ENCODE measurements at regions not wholly inside any gene's neighbourhood (a gene's known extent, or its start where the extent isn't known, plus 50 kb on each side); places are given as distances from the start of the nearest gene placed in this dataset.
A peak's percentile ranks its signal among the peaks of the same experiment; 100 is the strongest.

DNA sequence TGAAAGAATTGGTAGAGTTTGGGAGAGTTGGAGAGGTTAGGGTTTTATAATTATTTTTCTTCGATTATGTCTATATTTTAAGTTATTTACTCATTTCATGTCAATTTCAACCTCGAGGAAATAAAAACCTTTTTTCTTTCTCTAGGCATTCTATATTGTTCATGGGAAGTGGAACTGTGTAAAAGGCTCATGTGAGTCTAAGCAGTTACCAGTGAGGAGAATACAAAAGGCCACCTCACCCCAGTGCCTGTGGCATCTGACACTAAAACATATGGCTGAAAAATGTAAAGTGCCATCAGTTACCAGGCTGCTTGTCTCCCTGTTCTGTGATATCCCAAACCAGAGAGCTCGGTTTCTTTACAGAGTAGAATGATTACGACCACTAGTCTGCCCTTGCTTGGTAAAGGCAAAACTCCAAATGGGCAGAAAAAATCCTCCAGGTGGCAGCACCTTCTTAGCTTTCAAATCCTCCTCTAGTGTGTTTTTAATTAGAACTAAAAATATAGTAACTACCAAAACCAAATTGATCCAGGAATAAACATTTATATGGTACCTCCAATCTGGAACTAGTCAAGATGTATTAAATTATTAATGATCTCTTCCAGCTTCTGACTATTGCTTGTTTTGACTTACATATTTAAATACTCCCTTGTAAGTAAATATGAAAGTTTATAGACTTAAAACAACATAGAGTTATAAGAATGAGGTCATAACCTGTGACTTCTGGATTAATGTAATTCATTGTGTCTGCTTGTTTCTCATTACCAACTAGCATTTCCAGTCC lies 122.6 kb upstream of the MCHR2 start:
- no peak for DNase-seq
- Histone ChIP-seq H3K27ac (replicated peaks) (no peak overlapping the region), H3K27me3 (ENCODE audit: low read depth) (peaks cover 35% of the 10 kb centered on the region), H3K4me3 (no peak overlapping the region), H3K4me1 (no peaks in the 10 kb centered on the region), H3K36me3 (no peaks in the 10 kb centered on the region), H3K9me3 (replicated peaks) (no peaks in the 10 kb centered on the region)
- intact Hi-C loops (cut with micrococcal nuclease), result loop anchor here (5.0 kb wide), 1 partner anchor 361 kb away; no protein-coding TSS in a partner anchor
- TF ChIP-seq, protein P1, sequence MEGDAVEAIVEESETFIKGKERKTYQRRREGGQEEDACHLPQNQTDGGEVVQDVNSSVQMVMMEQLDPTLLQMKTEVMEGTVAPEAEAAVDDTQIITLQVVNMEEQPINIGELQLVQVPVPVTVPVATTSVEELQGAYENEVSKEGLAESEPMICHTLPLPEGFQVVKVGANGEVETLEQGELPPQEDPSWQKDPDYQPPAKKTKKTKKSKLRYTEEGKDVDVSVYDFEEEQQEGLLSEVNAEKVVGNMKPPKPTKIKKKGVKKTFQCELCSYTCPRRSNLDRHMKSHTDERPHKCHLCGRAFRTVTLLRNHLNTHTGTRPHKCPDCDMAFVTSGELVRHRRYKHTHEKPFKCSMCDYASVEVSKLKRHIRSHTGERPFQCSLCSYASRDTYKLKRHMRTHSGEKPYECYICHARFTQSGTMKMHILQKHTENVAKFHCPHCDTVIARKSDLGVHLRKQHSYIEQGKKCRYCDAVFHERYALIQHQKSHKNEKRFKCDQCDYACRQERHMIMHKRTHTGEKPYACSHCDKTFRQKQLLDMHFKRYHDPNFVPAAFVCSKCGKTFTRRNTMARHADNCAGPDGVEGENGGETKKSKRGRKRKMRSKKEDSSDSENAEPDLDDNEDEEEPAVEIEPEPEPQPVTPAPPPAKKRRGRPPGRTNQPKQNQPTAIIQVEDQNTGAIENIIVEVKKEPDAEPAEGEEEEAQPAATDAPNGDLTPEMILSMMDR (IDR thresholded peaks at IDR 0.05; ENCODE audit: borderline replicate concordance), result peak; percentile 69

DNA sequence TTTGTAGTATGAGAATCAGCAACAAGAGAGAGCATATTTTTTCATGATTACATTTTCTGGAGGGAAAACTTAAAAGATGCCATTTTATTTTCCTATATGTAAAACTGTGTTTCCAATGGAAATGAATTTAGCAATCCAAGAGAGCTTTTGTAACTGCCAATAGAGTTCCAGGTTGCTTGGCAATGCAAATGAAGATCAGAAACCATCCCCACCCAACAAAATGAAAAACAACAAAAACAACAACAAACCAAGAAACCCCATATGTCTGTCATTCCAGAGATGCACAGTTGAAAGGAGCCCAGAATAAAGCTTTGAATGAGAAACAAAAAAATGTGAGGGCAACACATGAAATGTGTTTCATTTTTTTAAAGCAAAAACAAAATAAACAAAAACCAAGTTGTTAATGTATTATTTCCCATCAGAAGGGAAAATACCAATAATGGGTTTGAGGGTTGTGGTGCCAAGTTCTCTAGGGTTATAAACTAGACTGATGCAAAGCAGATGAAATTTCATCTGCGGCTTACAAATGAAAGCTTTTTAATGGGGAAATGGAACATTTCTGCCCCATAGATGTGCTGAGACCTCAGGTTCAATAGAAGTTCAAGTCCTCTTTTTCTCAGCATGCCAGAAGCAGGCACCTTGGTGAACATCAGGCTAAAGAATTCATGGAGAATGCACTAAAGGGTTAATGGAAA lies 121.5 kb upstream of the MCHR2 start:
- no peak overlapping the region for H3K4me3 ChIP-seq
- H3K27me3 ChIP-seq (ENCODE audit: low read depth), result peaks cover 35% of the 10 kb centered on the region
- TF ChIP-seq, protein P1 (IDR thresholded peaks at IDR 0.05; ENCODE audit: borderline replicate concordance), result no peak
- intact Hi-C loops (cut with micrococcal nuclease), result loop anchor here (5.0 kb wide), 1 partner anchor 362 kb away; no protein-coding TSS in a partner anchor
- no peak overlapping the region for H3K27ac ChIP-seq (replicated peaks)
- no peak for DNase-seq
- H3K4me1 ChIP-seq, result no peaks in the 10 kb centered on the region
- H3K9me3 ChIP-seq (replicated peaks), result no peaks in the 10 kb centered on the region
- no peaks in the 10 kb centered on the region for H3K36me3 ChIP-seq

DNA sequence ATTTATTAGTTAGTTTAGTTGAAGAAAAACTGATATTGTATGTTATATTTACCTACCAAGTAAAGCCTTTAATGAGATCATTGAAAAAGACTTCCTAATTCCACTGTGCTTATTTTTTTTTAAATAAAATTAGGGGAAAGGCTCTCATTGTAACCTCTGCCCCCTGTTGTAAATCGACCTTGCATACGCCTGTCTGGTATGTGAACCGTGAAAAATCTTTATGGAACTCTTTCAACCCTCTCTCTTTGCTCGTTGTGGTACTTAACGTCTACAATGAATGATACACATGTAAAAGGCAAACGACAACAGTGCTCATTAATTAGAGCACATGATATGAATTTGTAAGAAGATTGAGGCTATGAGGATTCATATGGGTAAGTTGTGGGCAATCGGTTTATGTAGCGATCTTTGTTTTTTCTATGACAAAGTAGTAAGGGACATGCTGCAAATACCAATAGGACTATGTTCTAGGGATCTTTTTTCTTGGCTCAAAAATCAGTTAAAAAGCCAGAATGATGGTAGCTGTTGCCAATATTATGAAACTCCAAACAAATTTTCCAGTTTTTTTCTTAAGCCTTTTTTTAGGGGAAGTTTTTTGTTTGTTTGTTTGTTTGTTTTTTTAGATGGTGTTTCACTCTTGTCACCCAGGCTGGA lies 119.0 kb upstream of the MCHR2 start:
- no peaks in the 10 kb centered on the region for H3K36me3 ChIP-seq
- no peak overlapping the region for H3K27ac ChIP-seq (replicated peaks)
- H3K9me3 ChIP-seq (replicated peaks), result no peaks in the 10 kb centered on the region
- H3K4me3 ChIP-seq, result no peak overlapping the region
- TF ChIP-seq, protein P1 (IDR thresholded peaks at IDR 0.05; ENCODE audit: borderline replicate concordance), result no peak
- no peaks in the 10 kb centered on the region for H3K4me1 ChIP-seq
- intact Hi-C loops (cut with micrococcal nuclease), result no loop called here
- peaks cover 41% of the 10 kb centered on the region for H3K27me3 ChIP-seq (ENCODE audit: low read depth)
- no peak for DNase-seq

DNA sequence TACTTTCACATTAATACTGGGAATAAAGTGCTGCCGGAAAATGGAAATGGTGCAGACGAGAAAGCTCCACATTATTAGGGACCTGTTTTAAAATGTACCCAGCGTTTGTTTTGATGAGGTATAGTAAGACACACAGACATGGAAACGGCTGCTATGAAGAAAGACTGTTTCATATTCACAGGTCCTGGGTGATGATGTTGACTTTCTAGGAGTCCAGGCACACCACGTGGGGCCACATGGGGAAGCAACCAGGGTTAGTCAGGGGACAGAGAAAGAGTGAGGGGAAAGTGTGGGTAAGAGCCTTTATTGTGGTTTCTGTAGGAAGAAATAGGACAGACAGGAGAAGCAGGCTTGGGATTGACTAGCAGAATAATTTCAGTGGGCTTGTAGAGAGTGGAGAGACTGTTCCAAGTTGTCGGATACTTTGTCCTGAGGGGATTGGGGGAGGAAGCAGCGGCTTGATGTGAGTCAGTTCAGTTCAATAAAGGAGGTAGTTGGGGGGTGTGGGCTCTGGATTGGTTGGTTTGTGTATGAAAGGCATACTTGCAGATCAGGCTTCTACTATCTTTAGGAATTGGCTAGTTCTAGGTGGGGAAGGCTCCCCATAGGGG lies 112.0 kb upstream of the MCHR2 start:
- H3K9me3 ChIP-seq (replicated peaks), result no peaks in the 10 kb centered on the region
- H3K4me1 ChIP-seq, result no peaks in the 10 kb centered on the region
- intact Hi-C loops (cut with micrococcal nuclease), result no loop called here
- H3K4me3 ChIP-seq, result no peak overlapping the region
- peaks cover 54% of the 10 kb centered on the region for H3K27me3 ChIP-seq (ENCODE audit: low read depth)
- no peak for DNase-seq
- TF ChIP-seq, protein P1 (IDR thresholded peaks at IDR 0.05; ENCODE audit: borderline replicate concordance), result no peak
- H3K27ac ChIP-seq (replicated peaks), result no peak overlapping the region
- no peaks in the 10 kb centered on the region for H3K36me3 ChIP-seq

GRCh38 chr6:100105138-100105537 lies 111.1 kb upstream of the MCHR2 start:
- intact Hi-C loops (cut with micrococcal nuclease), result no loop called here
- no peak for DNase-seq
- no peaks in the 10 kb centered on the region for H3K4me1 ChIP-seq

More at GRCh38 chr6:100105138-100105537, 111.1 kb upstream of the MCHR2 start:
- TF ChIP-seq, protein P1 (IDR thresholded peaks at IDR 0.05; ENCODE audit: borderline replicate concordance), result no peak
- Histone ChIP-seq H3K27ac (replicated peaks) (no peak overlapping the region), H3K27me3 (ENCODE audit: low read depth) (peaks cover 56% of the 10 kb centered on the region), H3K4me3 (no peak overlapping the region), H3K9me3 (replicated peaks) (no peaks in the 10 kb centered on the region), H3K36me3 (no peaks in the 10 kb centered on the region)
